GM18517 (cell line): ENCODE measurements at regions not wholly inside any gene's neighbourhood (a gene's known extent, or its start where the extent isn't known, plus 50 kb on each side); places are given as distances from the start of the nearest gene placed in this dataset.
"Not testable (repeated sequence)": the region's sequence is repeated elsewhere in the genome, so short reads cannot be mapped to it uniquely, and the experiment has no call there.

Source experiments
- ATAC-seq: cut with Tn5 transposase; IDR thresholded peaks from one replicate; pipeline ENCODE4 v1.9.1; 2021; ENCODE audit warnings: mild to moderate bottlenecking, moderate library complexity; ENCODE audit not compliant: unreplicated experiment

DNA sequence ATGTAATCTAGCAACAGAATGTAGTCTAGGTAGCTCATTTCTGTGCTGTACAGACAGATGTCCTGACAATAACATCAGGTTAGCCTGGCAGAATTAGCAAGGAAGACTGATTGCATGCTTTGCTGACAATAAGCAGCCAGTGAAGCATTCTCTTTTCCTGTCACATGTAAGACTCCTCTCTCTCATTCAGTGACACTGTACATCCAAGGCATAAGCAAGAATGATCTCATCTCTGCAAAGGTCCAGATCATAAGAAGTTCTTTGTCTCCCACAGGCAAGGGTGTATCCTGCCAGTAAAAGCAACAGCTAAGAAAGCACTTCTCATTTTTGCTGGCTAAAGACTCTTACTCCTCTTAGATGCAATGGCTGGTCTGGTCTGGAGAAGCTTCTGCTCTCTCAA, 861.8 kb downstream of the TAF11L14 start:
- no peak for ATAC-seq

DNA sequence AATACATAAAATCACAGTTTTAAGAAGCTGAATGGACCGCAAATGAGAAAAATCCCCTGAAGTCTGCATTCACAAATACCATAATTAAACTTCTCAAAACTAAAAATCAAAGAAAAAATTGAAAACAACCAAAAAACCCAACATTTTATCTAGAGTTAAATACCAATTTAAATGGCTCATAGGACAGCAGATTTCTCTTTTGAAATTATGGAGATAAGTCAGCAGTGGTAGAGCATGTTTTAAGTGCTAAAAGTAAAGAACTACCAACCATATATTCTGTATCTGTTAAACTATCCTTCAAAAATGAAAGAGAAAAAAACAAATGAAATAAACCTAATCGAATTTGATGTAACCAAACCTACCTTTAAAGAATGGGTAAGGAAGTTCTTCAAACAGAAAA, 862.8 kb downstream of the TAF11L14 start:
- no peak for ATAC-seq

- no peak for ATAC-seq
These were observed 869.6 kb downstream of the TAF11L14 start for GRCh38 chr5:18503797-18504328.

DNA sequence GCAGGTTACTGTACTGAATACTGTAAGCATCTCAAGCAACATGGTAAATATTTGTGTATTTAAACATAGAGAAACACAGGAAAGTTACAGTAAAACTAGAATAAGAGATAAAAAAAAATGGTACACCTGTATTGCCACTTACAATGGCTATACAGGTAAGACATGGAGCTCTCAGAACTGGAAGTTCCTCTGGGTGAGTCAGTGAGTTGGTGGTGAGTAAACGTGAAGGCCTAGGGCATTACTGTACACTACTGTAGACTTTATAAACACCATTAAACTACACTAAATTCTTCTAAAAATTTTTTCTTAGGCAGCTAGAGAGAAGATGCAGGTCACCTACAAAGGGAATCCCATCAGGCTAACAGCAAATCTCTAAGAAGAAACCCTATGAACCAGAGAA, 872.9 kb downstream of the TAF11L14 start:
- no peak for ATAC-seq

GRCh38 chr5:18517641-18518380, 883.6 kb downstream of the TAF11L14 start:
- no peak for ATAC-seq

GRCh38 chr5:18523380-18523779, 889.1 kb downstream of the TAF11L14 start:
- ATAC-seq = no peak

GRCh38 chr5:18526792-18527405, 892.6 kb downstream of the TAF11L14 start:
- ATAC-seq = no peak

- no peak for ATAC-seq
These were observed 898.9 kb downstream of the TAF11L14 start for GRCh38 chr5:18533137-18533536.

DNA sequence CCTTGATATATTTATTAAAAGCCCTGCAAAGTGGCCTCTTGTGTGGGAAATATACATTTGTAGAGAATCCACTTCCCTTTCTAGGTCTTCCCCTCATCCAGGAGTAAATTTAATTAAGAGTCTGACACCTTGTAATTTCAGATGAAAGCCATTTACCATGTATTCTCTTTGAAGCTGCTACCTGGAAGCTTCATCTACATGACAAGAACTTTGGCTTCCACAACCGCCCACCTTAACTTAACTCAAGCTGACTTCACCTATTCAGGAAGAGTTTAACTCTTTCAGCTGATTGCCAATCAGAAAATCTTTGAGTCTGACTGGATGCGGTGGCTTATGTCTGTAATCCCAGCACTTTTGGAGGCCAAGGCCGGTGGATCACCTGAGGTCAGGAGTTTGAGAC, 899.9 kb downstream of the TAF11L14 start:
- ATAC-seq = no peak

DNA sequence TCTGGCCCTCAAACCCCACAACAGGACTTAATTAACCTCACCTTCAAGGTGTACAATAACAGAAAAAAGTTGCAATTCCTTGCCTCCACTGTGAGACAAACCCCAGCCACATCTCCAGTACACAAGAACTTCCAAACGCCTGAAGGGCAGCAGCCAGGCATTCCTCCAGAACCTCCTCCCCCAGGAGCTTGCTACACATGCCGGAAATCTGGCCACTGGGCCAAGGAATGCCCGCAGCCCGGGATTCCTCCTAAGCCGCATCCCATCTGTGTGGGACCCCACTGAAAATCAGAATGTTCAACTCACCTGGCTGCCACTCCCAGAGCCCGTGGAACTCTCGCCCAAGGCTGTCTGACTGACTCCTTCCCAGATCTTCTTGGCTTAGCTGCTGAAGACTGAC, 901.5 kb downstream of the TAF11L14 start:
- ATAC-seq = not testable (repeated sequence)

DNA sequence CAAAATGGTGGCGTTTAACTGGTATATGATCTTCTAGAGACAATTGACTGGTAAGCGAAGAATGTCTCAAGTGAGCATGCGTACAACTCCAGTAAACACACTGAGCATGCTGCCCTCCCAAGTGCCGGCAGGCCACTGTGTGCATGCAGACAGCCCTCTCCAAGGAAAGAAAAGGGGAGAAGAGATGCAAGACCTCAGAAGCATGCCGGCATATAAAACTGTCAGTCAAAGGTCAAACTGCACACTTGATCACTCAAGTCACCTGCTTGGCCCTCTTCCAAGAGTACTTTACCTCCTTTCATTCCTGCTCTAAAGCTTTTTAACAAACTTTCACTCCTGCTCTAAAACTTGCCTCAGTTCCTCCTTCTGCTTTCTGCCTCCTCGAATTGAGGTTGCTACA, 910.2 kb downstream of the TAF11L14 start:
- no peak for ATAC-seq

DNA sequence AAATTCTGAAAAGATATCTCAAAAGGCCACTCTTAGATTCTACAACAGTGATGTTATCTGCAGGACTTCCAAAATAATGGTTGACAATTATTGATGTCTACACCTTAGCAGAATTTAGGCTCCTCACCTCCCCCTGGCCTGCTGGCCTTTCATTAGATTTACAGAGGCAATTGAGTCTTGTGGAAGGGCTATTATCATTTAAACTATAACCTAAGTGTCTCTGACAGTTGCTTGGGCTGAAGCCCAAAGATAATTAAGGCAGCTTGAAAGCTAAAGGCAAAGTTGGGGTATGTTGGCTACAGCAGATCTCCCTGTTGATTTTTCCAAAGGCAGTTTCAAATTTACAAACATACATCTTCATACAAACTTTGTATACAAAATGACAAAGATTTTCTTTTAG, 912.3 kb downstream of the TAF11L14 start:
- no peak for ATAC-seq

DNA sequence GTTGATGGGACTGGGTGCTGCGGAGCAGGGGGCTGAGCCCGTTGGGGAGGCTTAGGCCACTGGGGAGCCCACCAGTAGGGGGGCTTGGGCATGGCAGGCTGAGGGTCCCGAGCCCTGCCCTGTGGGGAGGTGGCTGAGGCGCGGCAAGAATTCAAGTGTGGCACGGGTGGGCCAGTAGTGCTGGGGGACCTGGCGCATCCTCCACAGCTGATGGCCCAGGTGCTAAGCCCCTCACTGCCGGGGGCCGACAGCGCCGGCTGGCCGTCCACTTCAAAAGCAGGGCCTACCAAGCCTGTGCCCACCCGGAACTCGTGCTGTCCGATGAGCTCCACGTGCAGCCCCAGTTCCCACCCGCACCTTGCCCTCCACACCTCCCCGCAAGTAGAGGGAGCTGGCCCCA, 917.5 kb downstream of the TAF11L14 start:
- ATAC-seq = no peak

DNA sequence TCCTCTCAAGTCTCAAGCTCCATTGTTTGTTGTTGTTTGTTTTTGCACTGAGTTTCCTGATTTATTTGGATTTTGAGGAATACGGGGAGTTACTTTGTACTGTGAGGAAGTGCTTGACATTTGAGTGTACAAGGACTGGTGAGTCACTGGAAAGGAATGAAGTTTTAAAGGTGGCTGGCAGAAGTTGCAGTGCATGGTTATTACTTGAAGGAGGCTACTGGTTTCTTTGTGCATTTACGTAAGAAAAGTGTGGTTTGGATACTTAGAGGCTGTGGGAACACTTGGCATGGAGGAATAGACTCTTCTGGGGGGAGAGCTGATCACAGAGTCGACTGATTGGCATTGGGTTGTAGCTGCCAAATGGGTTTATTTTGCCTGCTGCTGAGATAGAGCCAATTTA, 919.0 kb downstream of the TAF11L14 start:
- ATAC-seq = no peak

DNA sequence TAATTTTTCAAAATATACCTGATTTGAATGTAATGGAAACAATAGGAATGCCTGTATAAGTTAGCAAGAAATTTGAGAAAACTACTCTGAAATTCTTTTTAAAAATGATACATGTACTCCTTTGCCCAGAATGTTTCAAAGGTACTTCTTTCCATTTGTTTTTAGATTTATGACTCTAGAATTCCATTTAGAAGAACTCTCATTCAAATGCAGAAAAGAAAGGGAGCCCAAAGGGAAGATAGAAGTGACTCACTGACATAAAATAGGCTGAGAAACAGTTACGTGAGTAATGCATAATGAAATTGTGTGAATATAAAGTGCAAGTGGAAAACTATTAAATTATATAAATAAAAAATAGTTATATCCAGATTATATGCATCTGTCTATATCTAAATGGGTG, 926.3 kb downstream of the TAF11L14 start:
- ATAC-seq = no peak

DNA sequence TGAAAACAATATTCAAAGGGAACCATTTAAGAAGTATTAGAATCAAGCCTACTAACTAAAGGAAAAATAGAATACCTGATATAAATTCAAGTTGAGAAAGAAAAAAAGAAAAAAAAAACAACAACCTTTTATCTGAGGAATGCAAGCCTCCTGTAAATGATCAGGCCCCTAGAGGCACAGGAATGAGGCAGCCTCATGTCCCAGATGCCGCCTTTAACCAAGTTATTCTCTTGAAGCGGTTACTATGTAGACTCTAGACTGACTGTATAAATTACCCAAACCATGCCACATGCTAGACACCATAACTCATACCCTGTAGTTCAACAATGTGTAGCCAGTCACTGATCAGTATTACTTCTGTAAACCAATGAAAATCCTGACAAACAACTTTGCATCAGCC, 929.6 kb downstream of the TAF11L14 start:
- ATAC-seq = no peak

DNA sequence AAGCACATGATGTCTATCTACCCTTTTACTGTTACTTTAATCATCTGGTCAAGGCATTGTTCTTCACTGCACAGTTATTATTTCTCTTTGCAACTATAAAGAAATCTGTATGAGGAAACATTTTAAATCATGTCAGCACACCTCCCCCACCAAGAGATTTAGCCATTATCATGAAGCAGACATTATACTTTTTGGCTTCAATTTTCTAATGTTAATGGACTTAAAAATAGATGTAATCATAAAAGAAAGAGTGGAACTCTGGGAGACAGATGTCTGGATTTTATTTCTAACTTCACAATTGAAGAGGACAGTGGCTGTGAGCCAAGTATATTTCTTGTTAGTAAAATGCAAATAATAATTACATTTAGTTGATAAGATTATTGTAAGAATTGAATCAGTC, 932.4 kb downstream of the TAF11L14 start:
- ATAC-seq = no peak

- no peak for ATAC-seq
These were observed 942.3 kb downstream of the TAF11L14 start for GRCh38 chr5:18576586-18576985.

- no peak for ATAC-seq
These were observed 966.9 kb downstream of the TAF11L14 start for GRCh38 chr5:18601185-18601584.

DNA sequence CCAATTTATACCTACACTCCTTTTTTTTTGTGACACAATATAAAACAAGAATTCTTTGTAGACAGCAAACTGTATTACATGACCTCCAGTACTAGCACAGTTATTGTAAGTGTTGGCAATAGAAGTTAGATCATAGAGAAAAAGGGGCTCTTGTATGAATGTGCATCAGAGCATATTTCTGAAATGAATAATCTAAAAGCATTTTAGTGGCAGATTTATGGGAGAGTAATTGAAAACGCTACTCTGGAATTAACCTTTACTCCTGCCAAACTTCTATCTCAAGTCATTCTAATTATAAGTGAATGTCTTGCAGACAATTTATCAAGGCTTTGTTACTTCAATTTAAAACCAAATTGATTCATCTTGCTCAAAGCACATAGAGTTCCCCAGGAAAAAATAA, 968.1 kb downstream of the TAF11L14 start:
- no peak for ATAC-seq

DNA sequence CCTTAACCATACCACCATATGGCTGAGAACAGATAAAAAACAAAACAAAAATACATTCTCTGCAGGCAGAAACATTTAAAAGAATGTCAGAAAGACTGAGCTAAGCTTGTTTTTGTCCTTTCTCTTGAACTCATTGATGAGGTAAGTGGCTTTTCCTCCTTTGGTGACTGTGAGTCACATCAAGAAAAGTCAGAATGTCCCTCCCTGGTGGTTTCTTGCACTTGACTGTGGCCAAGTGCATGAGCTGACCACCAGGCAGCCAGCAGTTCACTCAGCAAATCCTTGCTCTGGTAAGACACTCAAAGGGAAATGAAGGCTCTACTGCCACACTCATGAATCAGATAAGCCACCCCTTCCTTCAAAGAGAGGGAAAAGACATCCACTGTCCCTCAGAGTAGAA, 970.9 kb downstream of the TAF11L14 start:
- no peak for ATAC-seq

GRCh38 chr5:18607570-18607969, 973.3 kb downstream of the TAF11L14 start:
- no peak for ATAC-seq

DNA sequence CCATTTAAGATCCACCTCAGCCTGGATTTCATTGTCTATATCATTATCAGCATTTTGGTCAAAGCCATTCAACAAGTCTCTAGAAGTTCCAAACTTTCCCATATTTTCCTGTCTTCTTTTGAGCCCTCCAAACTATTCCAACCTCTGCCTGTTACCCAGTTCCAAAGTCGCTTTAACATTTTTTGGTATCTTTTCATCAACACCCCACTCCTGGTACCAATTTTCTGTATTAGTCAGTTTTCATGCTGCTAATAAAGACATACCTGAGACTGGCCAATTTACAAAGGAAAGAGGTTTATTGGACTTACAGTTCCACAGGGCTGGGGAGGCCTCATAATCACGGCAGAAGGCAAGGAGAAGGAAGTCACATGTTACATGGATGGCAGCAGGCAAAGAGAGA, 982.9 kb downstream of the TAF11L14 start:
- ATAC-seq = not testable (repeated sequence)
